HG03280 (cell line): ENCODE measurements at regions not wholly inside any gene's neighbourhood (a gene's known extent, or its start where the extent isn't known, plus 50 kb on each side); places are given as distances from the start of the nearest gene placed in this dataset.
"Not testable (repeated sequence)": the region's sequence is repeated elsewhere in the genome, so short reads cannot be mapped to it uniquely, and the experiment has no call there.

Source experiments
- ATAC-seq: cut with Tn5 transposase; IDR thresholded peaks from one replicate; pipeline ENCODE4 v1.9.1; 2021; ENCODE audit warnings: mild to moderate bottlenecking, moderate library complexity; ENCODE audit not compliant: unreplicated experiment

GRCh38 chr20:48531505-48531904, 296.3 kb downstream of the PREX1 start:
- no peak for ATAC-seq

DNA sequence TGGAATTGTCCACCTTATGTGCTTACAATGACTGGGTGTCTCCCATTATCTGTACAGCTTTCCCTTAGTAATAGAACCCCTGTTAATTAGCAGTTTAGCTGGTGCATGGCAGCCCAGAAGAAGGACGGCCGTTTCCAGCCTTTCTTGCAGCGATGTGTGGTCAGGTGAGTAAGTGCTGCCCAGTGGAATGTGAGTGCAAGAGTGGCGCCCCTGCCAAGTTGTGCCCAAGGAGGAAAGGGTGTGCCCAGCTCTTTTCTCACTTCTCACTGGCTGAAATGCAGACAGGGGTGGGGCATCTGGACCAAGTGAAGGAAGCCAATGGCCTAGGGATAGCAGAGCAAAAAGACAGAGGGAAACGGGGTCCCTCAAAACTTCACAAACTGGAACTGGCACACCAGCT, 296.8 kb downstream of the PREX1 start:
- no peak for ATAC-seq

DNA sequence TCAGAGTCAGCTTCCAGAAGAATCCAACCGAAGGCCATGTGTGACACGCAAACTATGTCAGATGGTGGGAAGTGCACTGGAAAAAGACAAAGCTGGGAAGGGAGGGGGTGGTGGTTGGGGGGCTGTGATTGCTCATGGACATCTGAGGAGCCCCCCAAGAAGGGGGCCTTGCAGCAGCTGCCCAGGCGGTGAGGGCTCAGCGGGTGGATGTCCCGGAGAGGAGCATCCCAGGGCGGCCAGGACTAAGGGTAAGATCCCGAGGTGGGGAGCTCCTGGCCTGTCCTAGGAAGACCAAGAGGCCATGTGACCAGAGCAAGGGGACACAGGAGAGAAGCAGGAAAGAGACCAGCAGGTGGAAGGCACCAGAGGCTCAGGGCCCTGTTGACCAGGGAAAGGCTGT, 299.5 kb downstream of the PREX1 start:
- ATAC-seq: no peak

- ATAC-seq: no peak
These were observed 300.0 kb downstream of the PREX1 start for GRCh38 chr20:48527771-48528170.

DNA sequence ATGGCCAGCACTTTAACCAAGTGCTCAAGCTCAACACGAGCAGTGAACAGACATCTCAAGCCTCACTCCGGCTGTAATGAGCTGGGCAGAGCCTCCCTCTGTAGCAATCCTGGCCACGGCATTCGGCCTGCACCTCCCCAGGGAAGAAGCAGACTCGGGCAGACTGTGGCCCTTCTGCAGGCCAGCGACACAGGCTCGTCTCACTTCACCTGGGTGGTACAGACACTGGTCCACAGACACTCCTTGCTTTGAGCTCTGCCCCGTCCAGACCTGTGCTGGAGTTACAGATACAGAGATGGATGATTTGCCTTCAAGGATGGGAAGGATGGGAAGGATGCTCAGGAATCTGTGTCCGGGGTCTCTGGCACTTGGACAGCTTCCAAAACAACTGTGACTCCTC, 300.9 kb downstream of the PREX1 start:
- ATAC-seq: no peak

GRCh38 chr20:48525400-48525799, 302.4 kb downstream of the PREX1 start:
- ATAC-seq: no peak

GRCh38 chr20:48524582-48524981, 303.2 kb downstream of the PREX1 start:
- ATAC-seq: no peak

DNA sequence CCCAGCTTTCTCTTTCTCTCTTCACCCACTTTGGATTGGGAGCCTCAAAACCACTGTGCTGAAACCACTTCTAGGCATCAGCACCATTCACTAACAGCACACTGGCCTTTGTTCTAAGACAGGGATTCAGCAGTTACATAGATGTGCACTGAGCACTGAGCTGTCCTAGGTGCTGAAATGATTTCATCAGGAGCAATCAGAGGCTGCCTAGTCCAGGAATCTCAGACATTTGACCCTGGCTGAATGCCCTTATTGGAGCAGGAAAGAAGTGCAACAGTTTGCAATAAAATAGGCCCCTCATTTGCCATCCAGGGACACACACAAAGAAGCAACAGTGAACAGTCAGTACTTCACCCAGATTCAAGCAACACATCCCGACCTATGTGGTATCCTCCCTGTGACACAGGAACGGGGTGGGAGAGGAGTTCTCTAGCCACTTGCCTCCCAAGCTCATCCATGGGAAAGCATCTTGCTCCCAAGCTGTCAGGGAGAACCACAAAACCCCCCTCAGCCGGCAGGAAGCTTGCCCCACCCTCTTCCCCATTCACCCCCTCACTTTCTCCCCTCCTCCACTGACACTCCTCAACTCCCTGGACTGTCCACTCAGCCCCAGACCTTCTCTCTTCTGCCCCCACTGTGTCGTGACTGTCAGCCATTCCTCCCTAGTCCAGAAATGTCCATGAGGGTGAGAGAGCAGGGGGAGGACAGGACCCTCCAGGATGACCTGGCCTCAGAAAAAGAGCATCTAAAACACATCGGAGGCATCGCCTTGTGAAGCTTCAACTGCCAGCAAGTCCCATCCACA, 304.4 kb downstream of the PREX1 start:
- ATAC-seq: no peak

DNA sequence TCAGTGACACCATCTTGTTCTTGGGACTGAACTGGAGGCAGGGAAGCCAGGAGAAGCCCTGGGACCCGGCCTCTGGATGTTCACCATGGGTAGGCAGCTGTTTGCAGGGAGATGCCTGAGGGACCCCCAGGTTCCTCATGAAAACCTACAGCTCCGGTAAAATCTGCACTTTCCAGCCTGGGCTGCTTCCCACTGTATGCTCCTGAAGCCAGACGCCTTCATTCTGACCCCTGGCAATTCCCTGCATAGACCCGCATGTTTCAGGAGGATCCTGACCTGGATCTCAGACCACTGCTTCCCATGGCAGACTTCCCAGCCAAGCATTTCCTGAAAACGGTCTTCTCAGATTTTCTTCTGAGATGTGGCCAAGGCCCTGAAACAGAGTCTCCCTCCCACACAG, 306.7 kb downstream of the PREX1 start:
- ATAC-seq: no peak

DNA sequence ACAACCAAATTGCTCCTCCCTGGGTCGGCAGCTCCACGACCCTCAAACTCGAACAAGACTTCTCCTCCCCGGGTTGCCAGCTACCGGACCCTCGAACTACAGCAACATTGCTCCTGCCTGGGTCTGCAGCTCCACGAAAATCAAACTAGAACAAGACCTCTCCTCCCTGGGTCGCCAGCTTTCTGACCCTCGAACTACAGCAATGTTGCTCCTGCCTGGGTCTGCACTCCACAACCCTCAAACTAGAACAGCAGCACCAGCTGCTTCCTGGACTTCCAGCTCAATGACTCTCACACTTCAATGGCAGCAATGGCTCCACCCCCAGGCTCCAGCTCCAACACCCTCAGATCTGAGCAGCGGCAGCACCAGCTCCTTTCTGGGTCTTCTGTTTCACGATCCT, 311.6 kb downstream of the PREX1 start:
- not testable (repeated sequence) for ATAC-seq

DNA sequence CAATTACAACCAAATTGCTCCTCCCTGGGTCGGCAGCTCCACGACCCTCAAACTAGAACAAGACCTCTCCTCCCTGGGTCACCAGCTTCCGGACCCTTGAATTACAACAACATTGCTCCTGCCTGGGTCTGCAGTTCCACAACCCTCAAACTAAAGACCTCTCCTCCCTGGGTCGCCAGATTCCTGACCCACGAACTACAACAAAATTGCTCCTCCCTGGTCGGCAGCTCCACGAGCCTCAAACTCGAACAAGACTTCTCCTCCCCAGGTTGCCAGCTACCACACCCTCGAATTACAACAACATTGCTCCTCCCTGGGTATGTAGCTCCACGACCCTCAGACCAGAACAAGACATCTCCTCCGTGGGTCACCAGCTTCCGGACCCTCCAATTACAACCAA, 313.2 kb downstream of the PREX1 start:
- ATAC-seq: not testable (repeated sequence)

GRCh38 chr20:48512539-48512938, 315.3 kb downstream of the PREX1 start:
- ATAC-seq: not testable (repeated sequence)

DNA sequence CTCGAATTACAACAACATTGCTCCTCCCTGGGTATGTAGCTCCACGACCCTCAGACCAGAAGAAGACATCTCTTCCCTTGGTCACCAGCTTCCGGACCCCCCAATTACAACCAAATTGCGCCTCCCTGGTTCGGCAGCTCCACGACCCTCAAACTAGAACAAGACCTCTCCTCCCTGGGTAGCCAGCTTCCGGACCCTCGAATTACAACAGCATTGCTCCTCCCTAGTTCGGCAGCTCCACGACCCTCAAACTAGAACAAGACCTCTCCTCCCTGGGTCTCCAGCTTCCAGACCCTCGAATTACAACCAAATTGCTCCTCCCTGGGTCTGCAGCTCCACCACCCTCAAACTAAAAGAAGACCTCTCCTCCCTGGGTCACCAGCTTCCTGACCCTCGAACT, 322.7 kb downstream of the PREX1 start:
- ATAC-seq: not testable (repeated sequence)

DNA sequence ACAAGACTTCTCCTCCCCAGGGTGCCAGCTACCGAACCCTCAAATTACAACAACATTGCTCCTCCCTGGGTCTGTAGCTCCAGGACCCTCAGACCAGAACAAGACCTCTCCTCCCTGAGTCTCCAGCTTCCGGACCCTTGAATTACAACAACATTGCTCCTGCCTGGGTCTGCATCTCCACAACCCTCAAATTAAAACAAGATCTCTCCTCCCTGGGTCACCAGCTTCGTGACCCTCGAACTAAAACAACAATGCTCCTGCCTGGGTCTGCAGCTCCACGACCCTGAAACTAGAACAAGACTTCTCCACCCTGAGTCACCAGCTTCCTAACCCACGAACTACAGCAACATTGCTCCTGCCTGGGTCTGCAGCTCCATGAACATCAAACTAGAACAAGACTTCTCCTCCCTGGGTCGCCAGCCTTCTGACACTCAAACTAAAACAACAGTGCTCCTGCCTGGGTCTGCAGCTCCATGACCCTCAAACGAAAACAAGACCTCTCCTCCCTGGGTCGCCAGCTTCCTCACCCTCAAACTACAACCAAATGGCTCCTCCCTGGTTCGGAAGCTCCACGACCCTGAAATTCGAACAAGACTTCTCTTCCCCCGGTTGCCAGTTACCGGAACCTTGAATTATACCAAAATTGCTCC, 324.5 kb downstream of the PREX1 start:
- no peak for ATAC-seq

- ATAC-seq: no peak
These were observed 325.0 kb downstream of the PREX1 start for GRCh38 chr20:48502758-48503157.

- ATAC-seq: no peak
These were observed 325.8 kb downstream of the PREX1 start for GRCh38 chr20:48502016-48502415.

DNA sequence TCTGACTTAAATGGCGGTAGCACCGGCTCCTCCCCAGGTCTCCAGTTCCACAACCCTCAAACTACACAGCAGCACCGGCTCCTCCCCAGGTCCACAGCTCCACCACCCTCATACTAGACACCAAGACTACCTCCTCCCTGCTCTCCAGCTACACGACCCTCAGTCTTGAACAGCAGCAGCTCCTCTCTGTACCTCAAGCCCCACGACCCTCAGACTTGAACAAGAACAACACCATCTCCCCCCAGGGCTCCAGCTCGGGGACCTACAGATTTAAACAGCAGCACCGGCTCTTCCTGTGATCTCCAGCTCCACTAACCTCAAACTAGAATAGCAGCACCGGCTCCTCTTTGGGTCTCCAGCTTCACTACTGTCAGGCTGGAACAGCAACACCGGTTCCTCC, 326.9 kb downstream of the PREX1 start:
- ATAC-seq: not testable (repeated sequence)

DNA sequence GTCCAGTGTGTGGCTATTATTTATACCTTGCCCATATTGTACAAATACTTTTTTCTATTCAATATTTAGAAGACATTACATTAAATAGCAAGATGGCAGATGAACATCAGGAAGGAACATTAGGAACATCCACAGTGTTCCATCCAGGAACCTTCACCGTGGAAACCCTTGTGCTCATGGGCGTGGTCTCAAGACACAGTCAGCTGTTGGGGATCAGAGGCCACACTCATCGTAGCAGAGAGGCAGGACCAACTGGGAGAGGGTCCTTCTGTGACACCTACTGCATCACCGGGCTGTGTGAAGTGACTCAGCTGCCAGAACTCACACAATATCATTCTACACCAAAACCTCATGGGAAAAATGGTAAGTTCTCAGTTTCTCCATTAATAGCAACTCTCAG, 328.9 kb downstream of the PREX1 start:
- ATAC-seq: not testable (repeated sequence)

GRCh38 chr20:48498125-48498524, 329.7 kb downstream of the PREX1 start:
- ATAC-seq: not testable (repeated sequence)

DNA sequence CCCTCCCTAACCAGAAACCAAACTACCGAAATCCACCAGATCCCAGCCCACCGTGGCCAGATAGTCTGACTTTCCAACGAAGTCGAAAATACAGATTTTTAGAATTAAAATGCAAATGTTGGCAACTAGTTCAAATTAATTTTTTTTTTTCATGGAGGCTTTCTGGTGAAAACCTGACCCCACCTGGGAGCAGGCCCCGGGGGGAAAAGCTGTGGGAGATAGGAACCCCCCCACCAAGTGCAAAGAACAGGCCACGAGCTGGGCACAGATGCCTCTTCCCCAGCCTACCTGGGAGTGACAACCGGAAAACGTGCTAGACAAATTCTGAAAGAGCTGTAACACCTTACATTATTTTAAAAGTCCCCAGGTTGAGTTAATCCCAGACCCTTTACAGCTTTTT, 333.8 kb downstream of the PREX1 start:
- ATAC-seq: no peak

DNA sequence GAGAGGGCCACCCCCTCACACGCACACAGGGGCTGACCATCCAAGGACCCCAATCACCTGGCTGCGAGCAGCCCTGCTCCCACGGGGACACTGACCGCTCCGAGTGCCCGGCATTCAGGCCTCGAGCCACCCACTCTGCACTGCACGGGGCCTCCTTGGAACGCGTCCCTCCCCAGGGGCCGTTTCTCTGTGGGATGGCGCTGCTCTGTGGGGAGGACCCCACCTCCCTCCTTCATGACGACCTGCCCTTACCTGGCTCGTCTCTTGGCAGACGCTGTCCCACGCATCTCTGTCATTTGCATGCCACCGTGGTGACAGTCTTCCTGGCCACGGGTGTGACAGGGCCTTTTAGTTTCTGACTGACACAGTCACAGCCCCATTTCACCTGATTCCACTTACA, 334.5 kb downstream of the PREX1 start:
- ATAC-seq: not testable (repeated sequence)

- no peak for ATAC-seq
These were observed 335.1 kb downstream of the PREX1 start for GRCh38 chr20:48492715-48493070.
